ENCODE measurements at regions not wholly inside any gene's neighbourhood (a gene's known extent, or its start where the extent isn't known, plus 50 kb on each side); places are given as distances from the start of the nearest gene placed in this dataset.

- TF ChIP-seq CTCF (conservative IDR thresholded peaks at IDR 0.05; ENCODE audit: low read length), result no peak
- no peak overlapping the region for H3K4me3 ChIP-seq (ENCODE audit: low read length)
- no peak for DNase-seq (ENCODE audit: low read depth)
Observed at GRCh38 chr14:106500571-106500970, 974.2 kb downstream of the TMEM121 start.

- no peak for TF ChIP-seq CTCF (conservative IDR thresholded peaks at IDR 0.05; ENCODE audit: low read length)
Observed at GRCh38 chr14:106501898-106502297, 975.5 kb downstream of the TMEM121 start.

GRCh38 chr14:106505366-106505765 is 979.0 kb downstream of the TMEM121 start:
- DNase-seq (ENCODE audit: low read depth), result no peak
- TF ChIP-seq CTCF (conservative IDR thresholded peaks at IDR 0.05; ENCODE audit: low read length), result no peak
- no peak overlapping the region for H3K4me3 ChIP-seq (ENCODE audit: low read length)

More at GRCh38 chr14:106501898-106502297, 975.5 kb downstream of the TMEM121 start:
- no peak for DNase-seq (ENCODE audit: low read depth)
- H3K4me3 ChIP-seq (ENCODE audit: low read length), result no peak overlapping the region

- H3K4me3 ChIP-seq (ENCODE audit: low read length), result no peak overlapping the region
- TF ChIP-seq CTCF (conservative IDR thresholded peaks at IDR 0.05; ENCODE audit: low read length), result no peak
- no peak for DNase-seq (ENCODE audit: low read depth)
Observed at GRCh38 chr14:106506881-106507305, 980.5 kb downstream of the TMEM121 start.

- H3K4me3 ChIP-seq (ENCODE audit: low read length), result no peak overlapping the region
- TF ChIP-seq CTCF (conservative IDR thresholded peaks at IDR 0.05; ENCODE audit: low read length), result no peak
- no peak for DNase-seq (ENCODE audit: low read depth)
Observed at GRCh38 chr14:106507354-106507753, 981.0 kb downstream of the TMEM121 start.

- DNase-seq (ENCODE audit: low read depth), result no peak
- no peak for TF ChIP-seq CTCF (conservative IDR thresholded peaks at IDR 0.05; ENCODE audit: low read length)
- no peak overlapping the region for H3K4me3 ChIP-seq (ENCODE audit: low read length)
Observed at GRCh38 chr14:106508216-106508615, 981.8 kb downstream of the TMEM121 start.

GRCh38 chr14:106509176-106509575 is 982.8 kb downstream of the TMEM121 start:
- TF ChIP-seq CTCF (conservative IDR thresholded peaks at IDR 0.05; ENCODE audit: low read length), result no peak
- no peak overlapping the region for H3K4me3 ChIP-seq (ENCODE audit: low read length)
- no peak for DNase-seq (ENCODE audit: low read depth)
